Nucleus accumbens (tissue), 56 donors: ENCODE measurements at regions not wholly inside any gene's neighbourhood (a gene's known extent, or its start where the extent isn't known, plus 50 kb on each side); places are given as distances from the start of the nearest gene placed in this dataset.

ENCODE experiments used
- DNase-seq, 56 donors: peaks; one replicate each; lab custom pipeline; 2025; lab: John Stamatoyannopoulos, UW

DNA sequence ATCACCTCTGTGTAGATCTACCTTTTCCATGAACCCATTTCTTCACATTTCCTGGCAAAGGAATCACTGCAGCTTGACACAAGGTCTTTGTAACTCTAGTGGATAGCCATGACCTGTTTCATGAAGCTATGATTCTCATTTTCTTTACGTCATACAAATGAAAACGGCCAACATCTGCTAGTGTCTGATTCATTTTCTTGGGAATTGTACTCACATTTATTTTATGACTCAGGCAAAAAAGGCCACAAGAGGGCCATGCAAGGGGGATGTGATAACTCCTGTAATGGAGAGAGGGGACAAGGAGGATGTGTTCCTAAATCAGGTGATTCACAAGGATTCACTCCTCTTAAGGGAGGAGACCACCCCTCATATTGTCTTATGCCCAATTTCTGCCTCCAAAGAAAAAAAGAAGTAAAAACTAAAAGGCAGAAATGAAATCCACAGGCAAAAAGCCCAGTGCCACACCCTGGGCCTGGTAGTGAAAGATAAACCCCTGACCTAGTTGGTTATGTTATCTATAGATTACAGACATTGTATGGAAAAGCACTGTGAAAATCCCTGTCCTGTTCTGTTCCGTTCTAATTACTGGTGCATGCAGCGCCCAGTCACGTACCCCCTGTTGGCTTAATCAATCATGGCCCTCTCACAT lies 249.9 kb downstream of the IPMK start:
- no peak for DNase-seq

GRCh38 chr10:58016614-58017013 lies 251.1 kb downstream of the IPMK start:
- no peak for DNase-seq

DNA sequence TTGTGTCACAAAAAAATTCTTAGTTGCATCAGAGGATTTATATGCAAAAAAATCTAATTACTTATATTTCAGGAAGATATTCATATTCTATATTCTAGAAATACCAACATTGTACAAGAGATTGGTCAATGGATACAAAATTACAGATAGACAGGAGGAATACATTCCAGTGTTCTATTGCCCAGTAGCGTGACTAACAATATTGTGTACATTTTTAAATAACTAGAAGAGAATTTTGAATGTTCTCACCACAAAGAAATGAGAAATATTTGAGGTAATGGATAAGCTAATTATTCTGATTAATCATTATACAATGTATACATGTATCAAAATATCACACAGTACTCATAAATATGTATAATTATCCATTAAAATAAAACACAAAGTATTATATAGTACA lies 253.3 kb downstream of the IPMK start:
- no peak for DNase-seq

GRCh38 chr10:58013406-58013805 lies 254.3 kb downstream of the IPMK start:
- DNase-seq = no peak

- DNase-seq = no peak
Observed at GRCh38 chr10:58010073-58010702, 257.5 kb downstream of the IPMK start.

- DNase-seq = no peak
Observed at GRCh38 chr10:58003945-58004344, 263.7 kb downstream of the IPMK start.

DNA sequence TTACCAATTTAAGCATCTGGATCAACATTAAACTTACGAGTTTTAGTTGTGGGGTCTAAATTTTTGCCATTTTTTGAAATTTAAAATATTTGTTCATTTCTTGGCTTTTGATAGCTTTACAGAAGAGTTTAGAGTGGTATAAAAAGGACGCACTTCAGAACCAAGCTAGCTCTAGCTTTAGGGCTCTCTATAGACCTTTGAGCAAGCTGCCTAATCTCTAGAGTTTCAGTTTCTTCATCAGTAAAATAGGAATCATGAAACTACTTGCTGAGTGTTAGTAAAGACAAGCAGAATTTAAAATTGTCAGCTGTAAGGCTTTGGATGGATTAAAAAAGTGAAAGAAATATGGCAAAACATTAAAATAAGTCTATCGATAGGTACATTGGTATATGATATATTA lies 266.5 kb downstream of the IPMK start:
- no peak for DNase-seq

DNA sequence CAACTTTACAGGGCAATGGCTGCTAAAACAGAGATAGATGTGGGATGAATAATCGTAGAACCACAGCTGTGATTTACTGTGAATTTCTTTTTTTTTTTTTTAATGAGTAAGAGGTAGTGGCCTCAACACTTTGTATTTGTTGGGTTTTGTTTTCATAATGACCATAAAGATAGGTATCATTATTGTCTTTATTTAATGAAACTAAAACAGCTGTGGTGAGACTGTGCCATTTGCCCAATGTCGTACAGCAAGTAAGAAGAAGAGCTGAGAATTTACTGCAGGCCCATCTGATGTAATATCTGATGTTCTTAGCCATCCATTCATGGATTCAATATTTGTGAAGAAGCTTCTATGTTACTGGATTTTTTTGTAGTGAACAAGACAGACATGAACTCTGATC lies 271.2 kb downstream of the IPMK start:
- DNase-seq = no peak

GRCh38 chr10:57993302-57993701 lies 274.4 kb downstream of the IPMK start:
- DNase-seq = no peak

GRCh38 chr10:57992321-57993077 lies 275.2 kb downstream of the IPMK start:
- no peak for DNase-seq

DNA sequence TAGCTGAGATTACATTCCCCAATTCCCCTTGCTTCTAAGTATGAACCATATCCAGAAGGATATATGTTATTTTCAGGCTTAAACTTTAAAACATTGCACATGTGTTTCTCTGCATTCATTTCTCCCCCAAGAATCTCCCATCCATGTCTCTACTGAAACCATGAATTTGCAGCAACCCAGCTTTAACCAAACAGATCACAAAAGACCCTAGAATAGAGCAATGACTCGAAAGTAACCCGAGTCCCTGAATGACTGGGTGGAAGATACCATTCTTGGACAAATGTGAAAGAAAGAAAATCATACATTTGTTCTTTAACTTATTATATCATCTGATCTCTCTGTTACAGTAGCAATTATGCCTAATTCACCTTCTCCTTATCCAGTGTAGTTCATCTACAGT lies 278.7 kb downstream of the IPMK start:
- DNase-seq = no peak

GRCh38 chr10:57987055-57987721 lies 280.5 kb downstream of the IPMK start:
- no peak for DNase-seq

GRCh38 chr10:57986422-57986821 lies 281.3 kb downstream of the IPMK start:
- no peak for DNase-seq

GRCh38 chr10:57983281-57983791 lies 284.4 kb downstream of the IPMK start:
- DNase-seq = no peak

DNA sequence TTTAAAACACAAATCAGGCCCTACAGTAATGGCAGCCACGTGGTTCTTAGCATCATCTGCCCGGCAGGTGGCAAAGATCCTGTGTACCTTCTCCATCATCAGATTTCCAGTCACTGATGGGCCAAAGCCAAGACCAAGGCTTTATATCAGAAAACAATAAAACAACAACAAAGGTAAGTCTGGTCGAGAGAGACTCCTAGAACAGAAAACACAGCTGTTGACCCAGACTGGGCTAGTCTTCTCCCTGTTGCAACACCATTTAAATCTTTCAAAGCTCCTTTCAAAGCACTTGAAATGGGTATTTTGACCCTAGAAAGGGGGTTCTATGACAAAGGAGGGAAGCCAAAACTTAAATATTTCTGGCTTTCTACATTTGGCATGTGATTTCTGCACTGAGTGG lies 285.6 kb downstream of the IPMK start:
- no peak for DNase-seq

DNA sequence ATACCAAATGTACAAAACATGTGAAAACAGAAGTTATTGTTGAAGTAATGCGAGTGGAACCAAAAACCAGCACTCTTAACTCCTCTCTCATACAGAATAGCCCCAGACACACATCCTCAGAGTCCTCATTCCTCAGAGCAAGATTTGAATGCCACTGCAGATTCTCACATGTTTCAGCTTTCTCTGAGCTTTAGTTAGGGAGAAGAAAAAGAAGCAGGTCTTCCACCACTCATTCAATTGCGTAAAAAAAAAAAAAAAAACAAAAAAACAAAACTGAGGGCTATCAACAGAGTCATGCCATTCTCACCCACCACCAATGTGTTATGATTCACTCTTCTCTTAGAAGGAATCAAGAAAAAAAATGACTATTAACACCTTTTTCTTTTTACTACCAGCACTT lies 287.7 kb downstream of the IPMK start:
- no peak for DNase-seq

GRCh38 chr10:57979491-57979890 lies 288.2 kb downstream of the IPMK start:
- no peak for DNase-seq

DNA sequence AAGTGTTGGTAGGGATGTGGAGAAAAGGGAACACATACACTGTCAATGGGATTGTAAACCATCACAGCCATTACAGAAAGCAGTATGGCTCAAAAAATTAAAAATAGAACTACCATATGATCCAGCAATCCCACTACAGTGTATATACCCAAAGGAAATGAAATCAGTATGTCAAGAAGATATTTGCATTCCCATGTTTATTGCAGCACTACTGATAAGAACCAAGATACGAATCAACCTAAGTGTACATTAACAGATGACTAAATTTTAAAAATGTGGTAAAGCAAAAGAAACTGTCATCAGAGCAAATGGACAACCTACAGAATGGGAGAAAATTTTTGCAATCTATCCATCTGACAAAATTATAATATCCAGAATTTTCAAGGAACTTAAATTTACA lies 290.4 kb downstream of the IPMK start:
- no peak for DNase-seq

- DNase-seq = no peak
Observed at GRCh38 chr10:57973451-57973850, 294.2 kb downstream of the IPMK start.

GRCh38 chr10:57972783-57973182 lies 294.9 kb downstream of the IPMK start:
- DNase-seq = no peak

- DNase-seq = no peak
Observed at GRCh38 chr10:57968328-57969016, 299.2 kb downstream of the IPMK start.
